Cardiac fibroblast (primary cell): ENCODE measurements at regions not wholly inside any gene's neighbourhood (a gene's known extent, or its start where the extent isn't known, plus 50 kb on each side); places are given as distances from the start of the nearest gene placed in this dataset.
A peak's percentile ranks its signal among the peaks of the same experiment; 100 is the strongest.
"Not testable (repeated sequence)": the region's sequence is repeated elsewhere in the genome, so short reads cannot be mapped to it uniquely, and the experiment has no call there.

Source experiments
- DNase-seq, 2 donors: peaks; one replicate each; pipeline versions ENCODE4 v3.0.0 to v3.0.0-alpha.2; 2010; ENCODE audit warnings: low read depth in 2 of 2
- H3K4me3 ChIP-seq, 2 donors: replicated peaks in 1 of 2; 1 replicate in 1 of 2; 2 replicates in 1 of 2; pipeline ENCODE4 v1.5.1; 2011; ENCODE audit warnings: low read depth in 2 of 2, low read length in 2 of 2, mild to moderate bottlenecking in 2 of 2, moderate library complexity in 1 of 2
- TF ChIP-seq, protein P1 (sequence below): IDR thresholded peaks from one replicate; pipeline ENCODE4 v1.5.1; 2011; ENCODE audit warnings: low read depth, mild to moderate bottlenecking, low read length, inconsistent platforms

DNA sequence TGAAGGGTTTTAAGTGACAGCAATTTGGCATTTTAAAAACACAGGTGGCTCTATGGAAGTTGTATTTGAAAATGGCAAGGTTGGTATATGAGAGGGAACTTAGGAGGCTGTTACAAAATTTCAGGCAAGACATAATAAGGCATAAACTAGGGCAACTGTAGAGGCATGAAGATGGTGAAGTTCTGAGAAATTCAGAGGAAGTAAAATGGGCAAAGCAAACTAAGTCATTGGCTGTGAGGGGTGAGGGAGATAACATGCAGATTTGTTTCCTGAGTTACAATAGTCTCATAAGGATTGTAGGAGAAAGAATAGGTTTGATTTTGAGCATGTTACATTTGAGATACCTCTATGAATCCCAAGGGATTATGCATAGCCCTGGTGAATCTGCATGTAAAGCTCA is 302.9 kb upstream of the ARHGEF26 start:
- TF ChIP-seq, protein P1, sequence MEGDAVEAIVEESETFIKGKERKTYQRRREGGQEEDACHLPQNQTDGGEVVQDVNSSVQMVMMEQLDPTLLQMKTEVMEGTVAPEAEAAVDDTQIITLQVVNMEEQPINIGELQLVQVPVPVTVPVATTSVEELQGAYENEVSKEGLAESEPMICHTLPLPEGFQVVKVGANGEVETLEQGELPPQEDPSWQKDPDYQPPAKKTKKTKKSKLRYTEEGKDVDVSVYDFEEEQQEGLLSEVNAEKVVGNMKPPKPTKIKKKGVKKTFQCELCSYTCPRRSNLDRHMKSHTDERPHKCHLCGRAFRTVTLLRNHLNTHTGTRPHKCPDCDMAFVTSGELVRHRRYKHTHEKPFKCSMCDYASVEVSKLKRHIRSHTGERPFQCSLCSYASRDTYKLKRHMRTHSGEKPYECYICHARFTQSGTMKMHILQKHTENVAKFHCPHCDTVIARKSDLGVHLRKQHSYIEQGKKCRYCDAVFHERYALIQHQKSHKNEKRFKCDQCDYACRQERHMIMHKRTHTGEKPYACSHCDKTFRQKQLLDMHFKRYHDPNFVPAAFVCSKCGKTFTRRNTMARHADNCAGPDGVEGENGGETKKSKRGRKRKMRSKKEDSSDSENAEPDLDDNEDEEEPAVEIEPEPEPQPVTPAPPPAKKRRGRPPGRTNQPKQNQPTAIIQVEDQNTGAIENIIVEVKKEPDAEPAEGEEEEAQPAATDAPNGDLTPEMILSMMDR = no peak
- H3K4me3 ChIP-seq = no peak overlapping the region
- no peak for DNase-seq

DNA sequence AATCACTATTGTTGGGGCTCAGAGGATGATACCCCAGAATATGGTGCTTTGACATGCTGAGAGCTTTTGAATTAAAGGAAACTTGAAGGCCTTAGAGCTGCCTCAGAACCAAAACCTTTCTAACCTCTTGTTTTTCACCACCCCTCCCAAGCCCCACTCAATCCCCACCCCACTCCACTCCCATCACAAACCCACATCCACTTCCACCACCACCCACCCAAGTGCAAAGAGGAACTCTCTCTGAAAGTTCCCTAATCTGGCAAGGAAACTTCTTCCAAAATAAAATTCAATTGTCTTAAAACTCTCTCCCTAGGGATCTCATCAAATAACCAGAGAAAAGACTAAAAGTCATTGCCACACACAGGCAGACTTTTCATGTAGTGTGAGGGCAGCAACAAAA is 301.2 kb upstream of the ARHGEF26 start:
- TF ChIP-seq, protein P1 = no peak
- no peak overlapping the region for H3K4me3 ChIP-seq
- no peak for DNase-seq

DNA sequence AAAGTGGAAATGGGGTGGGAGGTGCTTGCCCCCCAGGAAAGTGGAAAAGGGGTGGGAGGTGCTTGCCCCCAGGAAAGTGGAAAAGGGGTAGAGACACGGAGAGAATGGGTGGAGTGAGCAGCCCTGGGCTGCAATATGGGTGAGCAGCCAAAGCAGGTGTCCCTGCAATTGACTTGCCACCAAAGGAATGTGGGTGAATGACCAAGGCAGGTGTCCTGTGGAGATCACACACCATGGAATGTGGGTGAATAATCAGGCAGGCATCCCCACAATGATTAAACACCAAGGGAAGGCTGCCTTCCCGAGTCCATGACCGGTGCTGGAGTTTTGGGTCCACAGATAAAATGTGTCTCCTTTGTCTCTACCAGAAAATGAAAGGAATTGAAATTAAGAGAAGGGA is 292.8 kb upstream of the ARHGEF26 start:
- peak in 1 of 2 donors; percentile 32 for DNase-seq

DNA sequence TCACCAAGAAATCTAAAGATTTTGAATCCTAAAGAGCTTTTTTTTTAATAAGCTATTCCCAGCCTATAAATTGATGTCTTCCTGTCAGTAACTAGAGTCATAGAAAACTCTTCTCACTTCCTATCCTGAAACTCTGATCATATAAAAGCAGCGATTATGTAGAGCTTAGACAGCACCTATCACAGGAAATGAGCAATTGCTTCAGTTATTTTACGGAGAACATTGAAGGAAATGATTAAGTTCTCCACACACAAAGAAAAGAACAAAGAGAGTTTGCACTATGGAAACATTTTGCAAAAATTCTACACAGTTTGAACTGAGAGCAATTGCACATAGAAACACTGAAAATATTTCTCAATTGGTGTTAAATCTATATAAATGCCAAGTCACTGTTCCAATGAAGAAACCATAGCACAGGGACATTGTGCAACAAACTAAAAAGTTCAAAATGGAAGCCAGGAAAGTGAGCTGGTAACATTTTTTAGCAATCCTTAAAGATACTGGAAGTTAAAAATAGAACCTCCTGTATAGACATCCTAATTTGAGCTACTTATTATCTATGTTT is 291.5 kb upstream of the ARHGEF26 start:
- TF ChIP-seq, protein P1 = no peak
- peak; percentile 54 to 77 for DNase-seq
- H3K4me3 ChIP-seq = no peak overlapping the region

More for the DNA sequence above, 292.8 kb upstream of the ARHGEF26 start:
- H3K4me3 ChIP-seq = not testable (repeated sequence)

DNA sequence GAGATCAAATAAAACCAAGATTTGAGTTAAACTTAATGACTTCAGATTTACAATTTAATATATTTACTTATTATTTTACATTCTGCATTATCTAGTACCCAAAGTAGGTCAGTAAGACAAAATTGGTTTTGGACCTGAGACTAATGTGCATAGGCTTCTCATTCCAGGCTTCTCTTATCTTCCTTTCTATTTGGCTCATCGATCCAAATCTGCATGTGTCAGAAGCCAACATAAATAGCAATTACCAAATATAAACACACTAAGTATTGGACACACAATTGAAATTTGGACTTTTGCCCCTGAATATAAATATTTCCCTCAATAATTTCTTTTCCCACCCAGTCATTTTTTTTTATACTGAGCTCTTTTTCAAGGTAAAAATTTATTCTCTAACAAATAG is 290.6 kb upstream of the ARHGEF26 start:
- TF ChIP-seq, protein P1 = no peak
- DNase-seq = no peak
- no peak overlapping the region for H3K4me3 ChIP-seq

DNA sequence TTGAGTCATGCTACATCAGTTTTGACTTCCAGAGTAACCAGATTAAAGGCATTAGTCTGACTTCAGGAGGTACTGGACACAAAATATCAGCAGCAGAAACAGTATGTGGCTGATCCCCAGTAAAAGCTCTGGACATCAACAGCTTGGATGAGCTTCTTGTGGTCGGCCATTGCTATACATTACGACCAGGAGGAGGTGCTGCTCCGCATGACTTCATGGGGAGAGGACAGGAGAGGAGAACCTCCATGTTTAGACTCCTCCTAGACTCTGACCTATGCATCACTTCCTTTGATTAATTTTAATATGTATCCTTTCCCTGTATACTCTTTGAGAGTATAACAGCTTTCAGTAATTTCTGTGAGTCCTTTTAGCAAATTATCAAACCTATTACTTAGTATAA is 285.6 kb upstream of the ARHGEF26 start:
- TF ChIP-seq, protein P1 = no peak
- DNase-seq = no peak
- H3K4me3 ChIP-seq = no peak overlapping the region

DNA sequence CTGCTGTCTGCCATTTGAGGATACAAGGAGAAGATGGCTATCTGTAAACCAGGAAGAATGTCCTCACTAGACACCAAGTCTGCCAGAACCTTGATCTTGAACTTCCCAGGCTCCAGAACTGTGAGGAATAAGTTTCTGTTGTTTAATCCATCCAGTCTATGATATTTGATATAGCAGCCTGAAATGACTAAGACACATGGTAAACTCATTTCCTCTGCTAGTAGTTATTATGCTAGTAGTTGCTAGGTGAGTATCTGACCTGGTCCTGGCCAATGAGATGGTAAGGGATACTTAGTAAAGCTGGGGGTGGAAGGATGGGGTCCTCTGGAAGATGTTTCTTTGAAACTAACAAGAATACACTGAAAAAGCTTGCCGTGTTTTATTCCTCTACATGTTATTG is 280.7 kb upstream of the ARHGEF26 start:
- TF ChIP-seq, protein P1 = no peak
- H3K4me3 ChIP-seq = no peak overlapping the region
- DNase-seq = no peak
